Astrocyte of the spinal cord (primary cell): ENCODE measurements at regions not wholly inside any gene's neighbourhood (a gene's known extent, or its start where the extent isn't known, plus 50 kb on each side); places are given as distances from the start of the nearest gene placed in this dataset.

ENCODE experiments used
- DNase-seq: peaks from one replicate; pipeline ENCODE4 v3.0.0; 2011; ENCODE audit warnings: low read depth, low spot score
- H3K4me3 ChIP-seq: 2 replicates; pipeline ENCODE4 v1.5.1; 2011; ENCODE audit warnings: low read depth, mild to moderate bottlenecking, low read length, moderate library complexity
- in situ Hi-C: cut with HindIII; loops from 2 replicates; pipeline ENCODE4 v1.10.0; 2017; ENCODE audit warnings: low sequenced_read_pairs
- TF ChIP-seq, protein P1 (sequence below): IDR thresholded peaks from 2 replicates; pipeline ENCODE4 v1.5.1; 2012; ENCODE audit warnings: low read depth, mild to moderate bottlenecking, low read length, inconsistent platforms

DNA sequence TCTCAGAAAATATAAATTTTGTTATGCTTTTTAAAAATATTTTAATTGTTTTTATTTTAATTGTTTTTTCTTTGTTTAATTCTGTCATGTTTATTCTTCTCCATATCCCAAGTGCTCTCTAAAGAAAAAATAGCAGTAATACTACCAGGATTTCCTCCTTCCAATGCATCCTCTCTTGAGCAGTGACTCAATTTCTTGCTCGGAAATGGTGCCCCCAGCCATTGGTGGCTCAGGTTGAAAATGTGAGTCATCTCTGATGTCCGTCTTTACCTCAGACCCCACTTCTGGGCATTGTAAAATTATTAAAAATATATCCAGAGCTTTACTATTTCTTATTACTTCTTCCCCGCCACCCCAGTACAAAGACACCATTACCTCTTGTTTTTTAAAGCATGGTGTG is 898.5 kb downstream of the METTL15 start:
- TF ChIP-seq, protein P1, sequence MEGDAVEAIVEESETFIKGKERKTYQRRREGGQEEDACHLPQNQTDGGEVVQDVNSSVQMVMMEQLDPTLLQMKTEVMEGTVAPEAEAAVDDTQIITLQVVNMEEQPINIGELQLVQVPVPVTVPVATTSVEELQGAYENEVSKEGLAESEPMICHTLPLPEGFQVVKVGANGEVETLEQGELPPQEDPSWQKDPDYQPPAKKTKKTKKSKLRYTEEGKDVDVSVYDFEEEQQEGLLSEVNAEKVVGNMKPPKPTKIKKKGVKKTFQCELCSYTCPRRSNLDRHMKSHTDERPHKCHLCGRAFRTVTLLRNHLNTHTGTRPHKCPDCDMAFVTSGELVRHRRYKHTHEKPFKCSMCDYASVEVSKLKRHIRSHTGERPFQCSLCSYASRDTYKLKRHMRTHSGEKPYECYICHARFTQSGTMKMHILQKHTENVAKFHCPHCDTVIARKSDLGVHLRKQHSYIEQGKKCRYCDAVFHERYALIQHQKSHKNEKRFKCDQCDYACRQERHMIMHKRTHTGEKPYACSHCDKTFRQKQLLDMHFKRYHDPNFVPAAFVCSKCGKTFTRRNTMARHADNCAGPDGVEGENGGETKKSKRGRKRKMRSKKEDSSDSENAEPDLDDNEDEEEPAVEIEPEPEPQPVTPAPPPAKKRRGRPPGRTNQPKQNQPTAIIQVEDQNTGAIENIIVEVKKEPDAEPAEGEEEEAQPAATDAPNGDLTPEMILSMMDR, result no peak
- DNase-seq, result no peak
- no peak overlapping the region for H3K4me3 ChIP-seq
- in situ Hi-C loops, result no loop called here

DNA sequence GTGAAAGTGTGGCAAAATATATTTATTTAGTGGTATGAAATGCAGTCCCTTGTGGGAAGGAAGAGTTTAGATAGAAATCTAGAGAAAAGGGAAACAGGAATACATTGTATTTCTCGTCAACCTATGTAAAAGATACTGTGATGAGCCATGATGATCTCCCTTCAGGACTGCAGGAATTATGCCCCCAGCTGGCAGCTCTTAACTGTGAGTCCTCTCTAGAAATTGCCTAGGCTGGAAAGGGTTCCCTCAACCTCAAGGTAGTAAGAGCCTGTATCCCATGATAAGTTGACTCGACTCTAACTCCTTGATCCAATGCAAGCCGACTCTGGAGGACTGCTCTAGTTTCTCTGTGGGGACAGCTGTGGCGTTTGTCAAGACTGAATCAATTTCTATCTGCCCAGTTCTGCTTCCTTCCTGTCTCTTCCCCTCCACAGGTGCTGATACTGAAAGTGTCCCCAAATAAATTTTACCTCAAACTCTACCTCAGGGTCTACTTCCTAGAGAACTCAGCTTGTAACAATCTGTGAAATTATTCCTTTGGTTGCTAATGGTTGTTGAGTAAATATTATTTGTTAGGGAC is 897.3 kb downstream of the METTL15 start:
- H3K4me3 ChIP-seq, result no peak overlapping the region
- in situ Hi-C loops, result no loop called here
- TF ChIP-seq, protein P1, result no peak
- DNase-seq, result no peak

DNA sequence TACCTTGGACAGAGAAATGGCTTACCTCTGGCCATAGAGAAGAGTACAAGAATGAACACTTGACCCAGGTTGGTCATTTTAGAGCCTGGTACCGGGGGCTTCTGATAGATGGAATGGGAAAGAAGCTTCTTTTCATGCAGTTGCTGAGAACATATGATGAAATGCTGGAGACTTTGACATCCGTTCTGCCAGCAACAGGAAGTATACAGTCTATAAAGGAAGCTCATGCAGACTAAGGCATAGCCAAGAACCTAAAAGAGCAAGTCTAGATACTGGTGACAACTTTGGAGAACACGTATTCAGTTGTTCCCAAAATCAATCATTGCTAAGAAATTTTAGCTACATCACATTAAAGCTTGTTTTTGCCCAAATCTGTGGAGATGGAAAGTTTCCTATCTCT is 894.6 kb downstream of the METTL15 start:
- in situ Hi-C loops, result no loop called here
- no peak for DNase-seq
- no peak overlapping the region for H3K4me3 ChIP-seq
- TF ChIP-seq, protein P1, result no peak

DNA sequence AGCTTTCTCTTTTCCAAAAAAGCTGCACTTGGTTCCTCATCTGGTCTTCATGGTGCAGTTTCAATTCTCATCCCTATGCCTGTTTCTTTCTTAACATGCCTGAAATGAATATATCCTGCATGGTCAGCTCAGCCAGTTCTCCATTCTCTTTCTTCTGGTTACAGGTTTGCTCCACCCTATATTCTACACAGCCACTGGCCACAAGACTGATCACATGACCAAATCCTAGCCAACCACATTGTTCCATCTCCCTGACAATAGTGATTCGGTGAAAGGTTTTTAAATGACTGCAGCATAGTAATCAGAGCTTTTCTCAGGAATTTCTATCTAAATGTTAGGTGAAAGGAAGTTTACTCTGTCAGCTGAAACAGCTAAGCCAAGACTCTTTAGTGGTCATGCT is 891.4 kb downstream of the METTL15 start:
- in situ Hi-C loops, result no loop called here
- DNase-seq, result no peak
- H3K4me3 ChIP-seq, result no peak overlapping the region

DNA sequence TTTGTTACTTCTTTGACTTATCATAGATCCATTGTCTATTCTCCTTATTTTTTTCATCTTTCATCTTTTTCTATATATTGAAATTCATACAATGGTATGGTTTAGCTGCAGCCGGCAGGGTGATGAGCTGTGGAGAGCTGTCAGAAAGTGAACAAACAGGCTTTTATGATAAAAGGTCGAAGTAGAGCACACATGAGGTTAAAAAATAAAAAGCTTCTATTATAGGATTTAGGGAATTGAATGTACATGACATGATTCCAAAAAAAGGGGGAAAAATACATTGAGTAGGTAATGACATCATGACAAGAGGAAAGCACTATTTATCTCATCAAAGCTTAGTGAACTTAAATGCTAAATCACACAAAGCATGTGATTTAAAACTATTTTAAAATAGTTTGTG is 884.8 kb downstream of the METTL15 start:
- no peak for DNase-seq
- in situ Hi-C loops, result no loop called here
- TF ChIP-seq, protein P1, result no peak

More for the DNA sequence above, 891.4 kb downstream of the METTL15 start:
- TF ChIP-seq, protein P1, result no peak

DNA sequence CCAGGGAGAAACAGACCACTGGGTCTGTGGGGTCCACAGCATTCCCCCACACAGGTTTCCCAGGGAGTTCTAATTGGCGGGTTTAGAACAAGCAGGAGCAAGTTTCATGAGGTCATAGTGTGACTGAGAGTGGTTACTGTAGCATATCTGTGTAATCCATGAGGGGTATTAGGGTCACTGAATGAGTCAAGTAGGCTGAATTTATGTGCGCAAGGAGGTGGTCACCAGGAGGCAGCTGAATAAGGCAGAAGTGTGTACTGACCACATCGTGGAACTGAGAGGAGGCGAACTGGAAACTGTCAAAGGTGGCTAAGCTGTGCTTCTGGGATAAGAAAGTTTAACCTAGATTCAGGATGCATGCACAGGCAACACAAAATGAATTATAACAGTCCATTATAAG is 876.0 kb downstream of the METTL15 start:
- no peak for DNase-seq
- no peak overlapping the region for H3K4me3 ChIP-seq
- TF ChIP-seq, protein P1, result no peak
- in situ Hi-C loops, result no loop called here

More for the DNA sequence above, 884.8 kb downstream of the METTL15 start:
- no peak overlapping the region for H3K4me3 ChIP-seq

DNA sequence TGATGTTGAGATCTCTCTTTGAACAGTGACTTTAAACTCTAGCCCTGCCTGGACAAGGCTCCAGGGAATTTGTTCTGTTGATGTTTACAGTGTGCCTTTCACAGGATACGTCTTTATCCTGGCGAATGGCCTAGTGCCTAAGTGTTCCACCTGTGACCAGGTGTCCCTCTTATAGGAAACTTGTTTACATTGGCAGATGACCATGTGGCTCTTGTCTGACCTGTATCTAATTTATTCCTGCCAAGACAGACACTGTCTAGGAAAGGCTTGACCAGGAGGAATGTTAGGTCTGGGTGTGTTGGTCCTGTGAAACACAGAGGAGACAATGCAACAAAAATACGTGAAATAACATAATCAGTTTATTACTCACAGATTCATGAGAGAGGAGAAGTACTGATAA is 875.6 kb downstream of the METTL15 start:
- DNase-seq, result no peak
- TF ChIP-seq, protein P1, result no peak
- in situ Hi-C loops, result no loop called here
- H3K4me3 ChIP-seq, result no peak overlapping the region
